Keratinocyte (primary cell): ENCODE measurements at regions not wholly inside any gene's neighbourhood (a gene's known extent, or its start where the extent isn't known, plus 50 kb on each side); places are given as distances from the start of the nearest gene placed in this dataset.

Experiments
- DNase-seq: peaks from one replicate; pipeline ENCODE4 v3.0.0-alpha.2; 2011; ENCODE audit warnings: low read depth, missing footprints, low spot score
- FAIRE-seq: peaks from 2 replicates; lab custom pipeline; 2011; peaks lifted over from hg19 to GRCh38; lab: Jason Lieb, UNC
- H2AFZ ChIP-seq: 2 replicates; pipeline ENCODE4 v1.6.0; 2012; ENCODE audit warnings: low read length, control low read depth, inconsistent platforms; ENCODE audit not compliant: control insufficient read depth
- H3K27ac ChIP-seq: 2 replicates; pipeline ENCODE4 v1.5.1; 2011; ENCODE audit warnings: low read length; ENCODE audit not compliant: control insufficient read depth, insufficient read depth
- H3K27me3 ChIP-seq: 3 replicates; pipeline ENCODE4 v1.6.0; 2011; ENCODE audit warnings: low read length; ENCODE audit not compliant: control insufficient read depth, insufficient read depth; ENCODE audit errors: extremely low read depth
- H3K36me3 ChIP-seq, 2 experiments: 2 replicates in 1 of 2; 3 replicates in 1 of 2; pipeline ENCODE4 v1.5.1; 2011; ENCODE audit warnings: low read length in 2 of 2, mild to moderate bottlenecking in 1 of 2; ENCODE audit not compliant: control insufficient read depth in 2 of 2, insufficient read depth in 2 of 2; ENCODE audit errors: extremely low read depth in 1 of 2
- H3K4me1 ChIP-seq: 3 replicates; pipeline ENCODE4 v1.5.1; 2011; ENCODE audit warnings: low read length; ENCODE audit not compliant: control insufficient read depth, insufficient read depth; ENCODE audit errors: extremely low read depth
- H3K4me2 ChIP-seq: 3 replicates; pipeline ENCODE4 v1.6.0; 2011; ENCODE audit warnings: low read depth, low read length; ENCODE audit not compliant: control insufficient read depth, insufficient read depth; ENCODE audit errors: extremely low read depth
- H3K4me3 ChIP-seq, 3 experiments: fragments of 200-600 bp in 1 of 3; sonication (generic) in 1 of 3; 2 replicates in 2 of 3; 3 replicates in 1 of 3; pipeline ENCODE4 v1.5.1; 2011 to 2016; ENCODE audit warnings: low read length in 3 of 3, mild to moderate bottlenecking in 3 of 3, control low read depth in 2 of 3, inconsistent platforms in 1 of 3, low read depth in 1 of 3, mixed read lengths in 1 of 3, mixed run types in 1 of 3, moderate library complexity in 1 of 3; ENCODE audit not compliant: control insufficient read depth in 2 of 3, insufficient read depth in 2 of 3; ENCODE audit errors: extremely low read depth in 1 of 3
- H3K79me2 ChIP-seq: 2 replicates; pipeline ENCODE4 v1.6.0; 2012; ENCODE audit warnings: low read length; ENCODE audit not compliant: control insufficient read depth, insufficient read depth
- H3K9ac ChIP-seq: 3 replicates; pipeline ENCODE4 v1.6.0; 2011; ENCODE audit warnings: low read length; ENCODE audit not compliant: control insufficient read depth, insufficient read depth; ENCODE audit errors: extremely low read depth
- H3K9me1 ChIP-seq: 3 replicates; pipeline ENCODE4 v1.6.0; 2011; ENCODE audit warnings: low read length; ENCODE audit not compliant: control insufficient read depth, insufficient read depth; ENCODE audit errors: extremely low read depth
- H3K9me3 ChIP-seq: 2 replicates; pipeline ENCODE4 v1.5.1; 2012; ENCODE audit warnings: low read depth, low read length; ENCODE audit not compliant: control insufficient read depth
- H4K20me1 ChIP-seq: 3 replicates; pipeline ENCODE4 v1.6.0; 2011; ENCODE audit warnings: low read length; ENCODE audit not compliant: control insufficient read depth, insufficient read depth; ENCODE audit errors: extremely low read depth
- EZH2 ChIP-seq: IDR thresholded peaks from one replicate; pipeline ENCODE4 v1.6.1; 2012; ENCODE audit warnings: inconsistent platforms, mild to moderate bottlenecking, low read length, moderate library complexity
- dilution Hi-C: fragments of 300-500 bp; cut with MboI; formaldehyde crosslinking; loops from one replicate; pipeline ENCODE4 v1.7.0; 2020; ENCODE audit warnings: low sequenced_read_pairs; ENCODE audit not compliant: extremely low pct_ligation_motif_present
- TF ChIP-seq, protein P1 (sequence below), 3 experiments: IDR thresholded peaks in 1 of 3; conservative IDR thresholded peaks in 1 of 3; optimal IDR thresholded peaks in 1 of 3; 2 replicates in 2 of 3; 3 replicates in 1 of 3; pipeline versions ENCODE3 to v1.5.1; 2011; ENCODE audit warnings: low read length in 3 of 3, mild to moderate bottlenecking in 3 of 3, moderate library complexity in 2 of 3, control low read depth in 1 of 3, inconsistent platforms in 1 of 3; ENCODE audit not compliant: insufficient read depth in 2 of 3; ENCODE audit errors: extremely low read depth in 1 of 3

- Histone ChIP-seq H3K4me2 (no peak overlapping the region), H4K20me1 (no peaks in the 10 kb centered on the region), H3K27me3 (no peaks in the 10 kb centered on the region), H2AFZ (no peak overlapping the region), H3K36me3 (no peaks in the 10 kb centered on the region), H3K79me2 (no peaks in the 10 kb centered on the region), H3K9me3 (no peaks in the 10 kb centered on the region), H3K27ac (no peak overlapping the region), H3K4me3 (no peak overlapping the region), H3K9me1 (no peaks in the 10 kb centered on the region), H3K4me1 (peaks cover 12% of the 10 kb centered on the region), H3K9ac (no peak overlapping the region)
- DNase-seq (no peak), FAIRE-seq (no peak)
- TF ChIP-seq, protein P1, sequence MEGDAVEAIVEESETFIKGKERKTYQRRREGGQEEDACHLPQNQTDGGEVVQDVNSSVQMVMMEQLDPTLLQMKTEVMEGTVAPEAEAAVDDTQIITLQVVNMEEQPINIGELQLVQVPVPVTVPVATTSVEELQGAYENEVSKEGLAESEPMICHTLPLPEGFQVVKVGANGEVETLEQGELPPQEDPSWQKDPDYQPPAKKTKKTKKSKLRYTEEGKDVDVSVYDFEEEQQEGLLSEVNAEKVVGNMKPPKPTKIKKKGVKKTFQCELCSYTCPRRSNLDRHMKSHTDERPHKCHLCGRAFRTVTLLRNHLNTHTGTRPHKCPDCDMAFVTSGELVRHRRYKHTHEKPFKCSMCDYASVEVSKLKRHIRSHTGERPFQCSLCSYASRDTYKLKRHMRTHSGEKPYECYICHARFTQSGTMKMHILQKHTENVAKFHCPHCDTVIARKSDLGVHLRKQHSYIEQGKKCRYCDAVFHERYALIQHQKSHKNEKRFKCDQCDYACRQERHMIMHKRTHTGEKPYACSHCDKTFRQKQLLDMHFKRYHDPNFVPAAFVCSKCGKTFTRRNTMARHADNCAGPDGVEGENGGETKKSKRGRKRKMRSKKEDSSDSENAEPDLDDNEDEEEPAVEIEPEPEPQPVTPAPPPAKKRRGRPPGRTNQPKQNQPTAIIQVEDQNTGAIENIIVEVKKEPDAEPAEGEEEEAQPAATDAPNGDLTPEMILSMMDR (optimal IDR thresholded peaks at IDR 0.05 in 1 of 3, IDR thresholded peaks at IDR 0.05 in 1 of 3, conservative IDR thresholded peaks at IDR 0.05 in 1 of 3; ENCODE audit: extremely low read depth in 1 of 3, insufficient read depth in 2 of 3, low read length in 3 of 3) = no peak
- TF ChIP-seq EZH2 = no peak
- dilution Hi-C loops = no loop called here
Measured at GRCh38 chr2:188787658-188788240, 186.4 kb upstream of the COL3A1 start.

GRCh38 chr2:188788621-188789020 is 185.6 kb upstream of the COL3A1 start:
- Histone ChIP-seq H3K27ac (no peak overlapping the region), H3K4me1 (peaks cover 12% of the 10 kb centered on the region), H3K4me3 (no peak overlapping the region), H3K79me2 (no peaks in the 10 kb centered on the region), H3K36me3 (no peaks in the 10 kb centered on the region), H3K27me3 (no peaks in the 10 kb centered on the region), H3K4me2 (no peak overlapping the region), H3K9me1 (no peaks in the 10 kb centered on the region), H3K9me3 (no peaks in the 10 kb centered on the region), H4K20me1 (no peaks in the 10 kb centered on the region), H3K9ac (no peak overlapping the region), H2AFZ (no peak overlapping the region)
- FAIRE-seq (peak; percentile 60), DNase-seq (no peak)
- no peak for TF ChIP-seq EZH2
- TF ChIP-seq, protein P1 (optimal IDR thresholded peaks at IDR 0.05 in 1 of 3, IDR thresholded peaks at IDR 0.05 in 1 of 3, conservative IDR thresholded peaks at IDR 0.05 in 1 of 3; ENCODE audit: extremely low read depth in 1 of 3, insufficient read depth in 2 of 3, low read length in 3 of 3) = no peak
- dilution Hi-C loops = no loop called here
